ENCODE measurements at regions not wholly inside any gene's neighbourhood (a gene's known extent, or its start where the extent isn't known, plus 50 kb on each side); places are given as distances from the start of the nearest gene placed in this dataset.

GRCh38 chr5:32880796-32881195 lies 169.7 kb downstream of the NPR3 start:
- ChIA-PET POLR2A (no interaction called here), CTCF (no interaction called here)
- intact Hi-C loops (cut with micrococcal nuclease), result no loop called here

GRCh38 chr5:32887390-32887789 lies 176.3 kb downstream of the NPR3 start:
- no peak for ATAC-seq

More at GRCh38 chr5:32880796-32881195, 169.7 kb downstream of the NPR3 start:
- Mint-ChIP-seq H3K4me1 (ENCODE audit: low read depth) (no peaks in the 10 kb centered on the region), H3K4me3 (no peak overlapping the region), H3K27me3 (no peaks in the 10 kb centered on the region), H3K36me3 (ENCODE audit: low read depth) (no peaks in the 10 kb centered on the region), H3K9me3 (peaks cover 33% of the 10 kb centered on the region), H3K27ac (no peak overlapping the region)
- TF ChIP-seq CTCF (IDR thresholded peaks at IDR 0.05), result no peak
- DNase-seq (no peak), ATAC-seq (no peak)

GRCh38 chr5:32889078-32889477 lies 178.0 kb downstream of the NPR3 start:
- peaks cover 6% of the 10 kb centered on the region for H3K9me3 Mint-ChIP-seq
- no peak overlapping the region for H3K27ac Mint-ChIP-seq
- ChIA-PET CTCF (no interaction called here), POLR2A (no interaction called here)
- H3K4me1 Mint-ChIP-seq (ENCODE audit: low read depth), result no peaks in the 10 kb centered on the region
- H3K4me3 Mint-ChIP-seq, result no peak overlapping the region
- DNase-seq, result no peak
- peaks cover 1% of the 10 kb centered on the region for H3K27me3 Mint-ChIP-seq
- intact Hi-C loops (cut with micrococcal nuclease), result no loop called here
- H3K36me3 Mint-ChIP-seq (ENCODE audit: low read depth), result no peaks in the 10 kb centered on the region
- ATAC-seq, result no peak
- no peak for TF ChIP-seq CTCF (IDR thresholded peaks at IDR 0.05)

More at GRCh38 chr5:32887390-32887789, 176.3 kb downstream of the NPR3 start:
- H3K9me3 Mint-ChIP-seq, result peaks cover 11% of the 10 kb centered on the region
- CTCF ChIA-PET, result no interaction called here
- POLR2A ChIA-PET, result no interaction called here
- no peak for TF ChIP-seq CTCF (IDR thresholded peaks at IDR 0.05)
- H3K4me1 Mint-ChIP-seq (ENCODE audit: low read depth), result no peaks in the 10 kb centered on the region
- no peaks in the 10 kb centered on the region for H3K36me3 Mint-ChIP-seq (ENCODE audit: low read depth)
- peaks cover 1% of the 10 kb centered on the region for H3K27me3 Mint-ChIP-seq
- no peak overlapping the region for H3K4me3 Mint-ChIP-seq
- intact Hi-C loops (cut with micrococcal nuclease), result no loop called here
- H3K27ac Mint-ChIP-seq, result no peak overlapping the region
- no peak for DNase-seq

- no peak for TF ChIP-seq CTCF (IDR thresholded peaks at IDR 0.05)
- ChIA-PET POLR2A (interaction anchor here (0.6 kb wide), 1 partner anchor 53 kb away, joined by 4 read pairs; no protein-coding TSS in a partner anchor), CTCF (no interaction called here)
- intact Hi-C loops (cut with micrococcal nuclease), result no loop called here
- Mint-ChIP-seq H3K27ac (no peak overlapping the region), H3K36me3 (ENCODE audit: low read depth) (no peaks in the 10 kb centered on the region), H3K27me3 (no peaks in the 10 kb centered on the region), H3K4me1 (ENCODE audit: low read depth) (no peaks in the 10 kb centered on the region), H3K9me3 (peaks cover 5% of the 10 kb centered on the region), H3K4me3 (no peak overlapping the region)
- ATAC-seq, result no peak
- no peak for DNase-seq
These were observed 192.5 kb downstream of the NPR3 start for GRCh38 chr5:32903613-32904012.

GRCh38 chr5:32908641-32909040 lies 197.5 kb downstream of the NPR3 start:
- ATAC-seq (no peak), DNase-seq (no peak)
- TF ChIP-seq CTCF (IDR thresholded peaks at IDR 0.05), result no peak
- ChIA-PET POLR2A (no interaction called here), CTCF (no interaction called here)
- intact Hi-C loops (cut with micrococcal nuclease), result no loop called here
- Mint-ChIP-seq H3K36me3 (ENCODE audit: low read depth) (no peaks in the 10 kb centered on the region), H3K27ac (no peak overlapping the region), H3K4me3 (no peak overlapping the region), H3K27me3 (no peaks in the 10 kb centered on the region), H3K9me3 (peaks cover 3% of the 10 kb centered on the region), H3K4me1 (ENCODE audit: low read depth) (no peaks in the 10 kb centered on the region)
